ENCODE measurements at regions not wholly inside any gene's neighbourhood (a gene's known extent, or its start where the extent isn't known, plus 50 kb on each side); places are given as distances from the start of the nearest gene placed in this dataset.

DNA sequence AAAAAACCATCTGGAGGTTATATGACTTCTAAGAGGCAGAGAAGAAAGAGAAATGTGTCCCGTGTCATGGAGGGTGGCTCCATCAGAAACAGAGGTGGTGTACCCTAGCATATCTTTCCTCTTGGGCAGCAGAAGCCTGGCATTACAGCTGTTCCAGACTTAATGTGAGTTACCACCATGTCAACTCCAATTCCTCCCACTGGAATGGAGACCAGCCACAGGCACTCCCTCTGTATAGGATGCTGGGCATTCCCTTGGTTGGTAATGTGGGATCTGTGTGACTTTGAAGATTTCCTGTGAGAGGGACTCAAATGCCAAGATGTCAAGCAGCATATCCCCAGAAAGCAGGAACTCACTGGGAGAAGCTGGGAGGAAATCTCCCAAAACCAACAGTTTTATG, 77.1 kb upstream of the COG2 start:
- TF ChIP-seq PTBP1 (IDR thresholded peaks at IDR 0.05; ENCODE audit: low read depth, low read length, poor library complexity, severe bottlenecking) (no peak), ADNP (CRISPR knock-in tag; IDR thresholded peaks at IDR 0.05) (no peak), ZNF776 (CRISPR knock-in tag; IDR thresholded peaks at IDR 0.05) (no peak), RFX5 (IDR thresholded peaks at IDR 0.05; ENCODE audit: low read depth, low read length) (no peak), ZIK1 (CRISPR knock-in tag; IDR thresholded peaks at IDR 0.05; ENCODE audit: borderline replicate concordance, low read depth) (no peak), FOXM1 (CRISPR knock-in tag; IDR thresholded peaks at IDR 0.05) (no peak), REST (IDR thresholded peaks at IDR 0.05; ENCODE audit: borderline replicate concordance in 1 of 2, low read depth in 1 of 2, low read length in 2 of 2) (no peak), ZNF30 (CRISPR knock-in tag; IDR thresholded peaks at IDR 0.05) (no peak), CENPX (CRISPR knock-in tag; IDR thresholded peaks at IDR 0.05) (no peak), CTCF (CRISPR knock-in tag; IDR thresholded peaks at IDR 0.05) (no peak), SRSF1 (optimal IDR thresholded peaks at IDR 0.05; ENCODE audit: low read depth, low read length) (no peak), SMC3 (IDR thresholded peaks at IDR 0.05; ENCODE audit: low read length) (no peak), ZNF280B (CRISPR knock-in tag; IDR thresholded peaks at IDR 0.05; ENCODE audit: borderline replicate concordance) (no peak)
- TF ChIP-seq, protein P1, sequence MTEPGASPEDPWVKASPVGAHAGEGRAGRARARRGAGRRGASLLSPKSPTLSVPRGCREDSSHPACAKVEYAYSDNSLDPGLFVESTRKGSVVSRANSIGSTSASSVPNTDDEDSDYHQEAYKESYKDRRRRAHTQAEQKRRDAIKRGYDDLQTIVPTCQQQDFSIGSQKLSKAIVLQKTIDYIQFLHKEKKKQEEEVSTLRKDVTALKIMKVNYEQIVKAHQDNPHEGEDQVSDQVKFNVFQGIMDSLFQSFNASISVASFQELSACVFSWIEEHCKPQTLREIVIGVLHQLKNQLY (CRISPR knock-in tag; IDR thresholded peaks at IDR 0.05): no peak

Measured in HepG2 (cell line).